SJSA1 (cell line): ENCODE measurements at regions not wholly inside any gene's neighbourhood (a gene's known extent, or its start where the extent isn't known, plus 50 kb on each side); places are given as distances from the start of the nearest gene placed in this dataset.

Experiments
- DNase-seq, 2 experiments: peaks; one replicate each; pipeline ENCODE4 v3.0.0-alpha.2; 2015 to 2020; ENCODE audit warnings: low spot score in 2 of 2, low read depth in 1 of 2
- H3K27ac ChIP-seq: fragments of 250-450 bp; sonication (Bioruptor Pico); 2 replicates; pipeline ENCODE4 v1.5.1; 2020; ENCODE audit warnings: mild to moderate bottlenecking, moderate library complexity
- H3K27me3 ChIP-seq: fragments of 250-450 bp; sonication (Bioruptor Pico); replicated peaks from 2 replicates; pipeline ENCODE4 v1.5.1; 2020; ENCODE audit warnings: mild to moderate bottlenecking, moderate library complexity
- H3K36me3 ChIP-seq: fragments of 250-450 bp; sonication (Bioruptor Pico); 2 replicates; pipeline ENCODE4 v1.5.1; 2020; ENCODE audit warnings: mild to moderate bottlenecking
- H3K4me1 ChIP-seq: fragments of 250-450 bp; sonication (Bioruptor Pico); replicated peaks from 2 replicates; pipeline ENCODE4 v1.6.1; 2021; ENCODE audit warnings: mild to moderate bottlenecking
- H3K4me3 ChIP-seq: fragments of 250-450 bp; sonication (Bioruptor Pico); 2 replicates; pipeline ENCODE4 v1.5.1; 2020; ENCODE audit warnings: mild to moderate bottlenecking
- H3K9me3 ChIP-seq: fragments of 250-450 bp; sonication (Bioruptor Pico); replicated peaks from 2 replicates; pipeline ENCODE4 v1.5.1; 2020; ENCODE audit warnings: mild to moderate bottlenecking

GRCh38 chr12:75581515-75581914, 70.1 kb upstream of the KRR1 start:
- Histone ChIP-seq H3K4me1 (peaks cover 21% of the 10 kb centered on the region), H3K27ac (no peak overlapping the region), H3K27me3 (no peaks in the 10 kb centered on the region), H3K9me3 (no peaks in the 10 kb centered on the region), H3K36me3 (no peaks in the 10 kb centered on the region), H3K4me3 (no peak overlapping the region)
- DNase-seq: no peak

GRCh38 chr12:75579552-75579951, 68.1 kb upstream of the KRR1 start:
- Histone ChIP-seq H3K27ac (no peak overlapping the region), H3K4me3 (no peak overlapping the region), H3K27me3 (no peaks in the 10 kb centered on the region), H3K9me3 (no peaks in the 10 kb centered on the region), H3K4me1 (peaks cover 1% of the 10 kb centered on the region), H3K36me3 (no peaks in the 10 kb centered on the region)
- DNase-seq: no peak

GRCh38 chr12:75578546-75578945, 67.1 kb upstream of the KRR1 start:
- DNase-seq: no peak
- Histone ChIP-seq H3K27ac (no peak overlapping the region), H3K4me3 (no peak overlapping the region), H3K27me3 (no peaks in the 10 kb centered on the region), H3K36me3 (no peaks in the 10 kb centered on the region), H3K4me1 (no peaks in the 10 kb centered on the region; the same call in 1 of the 2 replicates), H3K9me3 (no peaks in the 10 kb centered on the region)

DNA sequence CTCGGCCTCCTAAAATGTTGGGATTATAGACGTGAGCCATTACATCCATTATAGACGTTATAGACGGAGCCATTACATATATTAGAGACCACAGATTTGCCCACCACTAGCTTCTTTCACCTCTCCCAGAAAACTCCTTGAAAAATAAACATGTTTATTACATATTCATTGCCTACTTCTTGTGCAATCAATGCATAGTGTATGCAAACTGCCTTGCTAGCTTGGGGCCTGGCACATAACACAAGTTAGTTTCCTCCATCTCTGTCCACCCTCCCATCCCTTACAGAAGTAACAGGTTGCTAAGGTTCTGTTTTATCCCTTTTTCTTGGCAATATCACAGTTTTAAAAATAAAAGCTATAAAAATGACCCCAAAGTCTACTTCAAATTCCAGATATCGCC, 66.4 kb upstream of the KRR1 start:
- Histone ChIP-seq H3K4me3 (no peak overlapping the region), H3K4me1 (no peaks in the 10 kb centered on the region; the same call in 1 of the 2 replicates), H3K27ac (no peak overlapping the region), H3K27me3 (no peaks in the 10 kb centered on the region), H3K36me3 (no peaks in the 10 kb centered on the region), H3K9me3 (no peaks in the 10 kb centered on the region)
- no peak for DNase-seq

GRCh38 chr12:75571656-75572205, 60.3 kb upstream of the KRR1 start:
- H3K9me3 ChIP-seq: no peaks in the 10 kb centered on the region
- no peak overlapping the region for H3K27ac ChIP-seq
- no peaks in the 10 kb centered on the region for H3K4me1 ChIP-seq
- no peaks in the 10 kb centered on the region for H3K27me3 ChIP-seq
- H3K36me3 ChIP-seq: no peaks in the 10 kb centered on the region
- no peak for DNase-seq
- no peak overlapping the region for H3K4me3 ChIP-seq

GRCh38 chr12:75571204-75571603, 59.8 kb upstream of the KRR1 start:
- peak in 1 of 2 experiments; percentile 19 for DNase-seq
- no peaks in the 10 kb centered on the region for H3K27me3 ChIP-seq
- H3K4me1 ChIP-seq: peaks cover 3% of the 10 kb centered on the region; the same call in 1 of the 2 replicates
- no peak overlapping the region for H3K4me3 ChIP-seq
- H3K9me3 ChIP-seq: no peaks in the 10 kb centered on the region
- H3K36me3 ChIP-seq: no peaks in the 10 kb centered on the region
- no peak overlapping the region for H3K27ac ChIP-seq

DNA sequence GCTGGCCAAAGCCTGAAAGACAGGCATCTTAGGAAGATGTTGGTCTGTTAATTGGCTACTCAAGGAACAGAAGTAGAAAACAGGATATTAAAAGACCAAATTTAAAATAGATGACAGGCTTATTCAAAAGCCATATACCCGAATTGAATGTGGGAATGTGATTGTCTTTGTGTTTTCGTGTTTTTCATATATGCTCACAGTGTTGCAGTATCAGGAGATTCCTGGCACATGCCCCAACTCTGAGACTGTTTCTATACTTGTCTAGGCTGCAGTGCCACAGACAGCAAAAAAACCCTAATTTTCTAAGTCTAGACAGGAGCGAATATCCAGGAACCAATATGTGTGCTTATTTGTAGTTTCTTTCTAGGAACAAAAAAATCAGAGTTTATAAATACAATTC, 57.4 kb upstream of the KRR1 start:
- H3K9me3 ChIP-seq: peaks cover 3% of the 10 kb centered on the region; the same call in 1 of the 2 replicates
- H3K27ac ChIP-seq: no peak overlapping the region
- H3K36me3 ChIP-seq: no peaks in the 10 kb centered on the region
- H3K4me1 ChIP-seq: peaks cover 7% of the 10 kb centered on the region; the same call in 1 of the 2 replicates
- no peak for DNase-seq
- H3K27me3 ChIP-seq: no peaks in the 10 kb centered on the region
- H3K4me3 ChIP-seq: no peak overlapping the region

DNA sequence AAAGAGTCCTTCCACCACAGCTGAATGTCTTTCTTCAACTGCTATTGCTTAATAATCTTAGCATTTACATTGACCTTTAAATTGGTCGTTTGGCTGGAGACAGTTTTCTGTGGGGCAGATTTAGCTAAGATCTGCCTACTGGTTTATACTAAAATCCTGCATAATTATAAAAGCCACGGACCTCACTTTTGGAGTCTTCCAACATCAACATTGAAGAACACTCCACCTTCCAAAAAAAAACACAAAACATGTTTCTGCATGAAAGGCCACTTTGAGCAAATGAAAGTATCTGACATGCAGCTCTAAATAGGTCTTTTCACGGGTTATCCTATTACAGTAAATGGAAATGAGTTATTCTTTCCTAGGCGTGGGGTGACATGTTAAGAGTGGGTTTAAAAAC, 57.0 kb upstream of the KRR1 start:
- Histone ChIP-seq H3K27me3 (no peaks in the 10 kb centered on the region), H3K9me3 (peaks cover 3% of the 10 kb centered on the region; the same call in 1 of the 2 replicates), H3K27ac (no peak overlapping the region), H3K4me3 (no peak overlapping the region), H3K4me1 (peaks cover 7% of the 10 kb centered on the region; the same call in 1 of the 2 replicates), H3K36me3 (no peaks in the 10 kb centered on the region)
- DNase-seq: no peak

GRCh38 chr12:75565795-75566194, 54.4 kb upstream of the KRR1 start:
- Histone ChIP-seq H3K9me3 (peaks cover 3% of the 10 kb centered on the region; the same call in 1 of the 2 replicates), H3K4me1 (peaks cover 7% of the 10 kb centered on the region; the same call in 1 of the 2 replicates), H3K36me3 (no peaks in the 10 kb centered on the region), H3K27me3 (no peaks in the 10 kb centered on the region), H3K4me3 (no peak overlapping the region), H3K27ac (no peak overlapping the region)
- DNase-seq: no peak

- Histone ChIP-seq H3K4me1 (peaks cover 7% of the 10 kb centered on the region; the same call in 1 of the 2 replicates), H3K27me3 (no peaks in the 10 kb centered on the region), H3K4me3 (no peak overlapping the region), H3K27ac (no peak overlapping the region), H3K9me3 (peaks cover 3% of the 10 kb centered on the region; the same call in 1 of the 2 replicates), H3K36me3 (no peaks in the 10 kb centered on the region)
- DNase-seq: no peak
Observed at GRCh38 chr12:75564852-75565251, 53.4 kb upstream of the KRR1 start.

GRCh38 chr12:75564398-75564797, 53.0 kb upstream of the KRR1 start:
- Histone ChIP-seq H3K9me3 (peaks cover 3% of the 10 kb centered on the region; the same call in 1 of the 2 replicates), H3K27me3 (no peaks in the 10 kb centered on the region), H3K36me3 (no peaks in the 10 kb centered on the region), H3K27ac (no peak overlapping the region), H3K4me1 (peaks cover 7% of the 10 kb centered on the region; the same call in 1 of the 2 replicates), H3K4me3 (no peak overlapping the region)
- no peak for DNase-seq

DNA sequence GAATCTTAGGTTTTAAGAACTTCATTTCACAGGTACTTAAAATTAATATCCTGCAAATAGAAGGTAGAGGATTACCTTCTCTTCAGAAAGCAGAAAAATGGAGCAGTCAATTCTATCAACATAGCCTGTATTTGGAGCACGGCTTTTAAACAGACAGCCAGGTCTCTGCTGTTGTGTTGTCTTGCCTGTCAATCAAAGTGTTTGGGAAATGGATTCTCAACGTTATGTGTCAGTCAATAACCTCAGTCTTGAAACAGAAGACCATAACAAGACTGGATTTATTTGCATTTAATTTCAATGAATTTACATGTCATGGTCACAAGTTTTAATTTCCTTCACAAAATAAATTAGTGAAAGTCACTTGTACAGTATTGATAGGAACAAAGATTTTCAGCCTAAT, 51.9 kb upstream of the KRR1 start:
- Histone ChIP-seq H3K4me3 (no peak overlapping the region), H3K36me3 (no peaks in the 10 kb centered on the region), H3K27me3 (no peaks in the 10 kb centered on the region), H3K4me1 (peaks cover 7% of the 10 kb centered on the region; the same call in 1 of the 2 replicates), H3K9me3 (peaks cover 3% of the 10 kb centered on the region; the same call in 1 of the 2 replicates), H3K27ac (no peak overlapping the region)
- no peak for DNase-seq

DNA sequence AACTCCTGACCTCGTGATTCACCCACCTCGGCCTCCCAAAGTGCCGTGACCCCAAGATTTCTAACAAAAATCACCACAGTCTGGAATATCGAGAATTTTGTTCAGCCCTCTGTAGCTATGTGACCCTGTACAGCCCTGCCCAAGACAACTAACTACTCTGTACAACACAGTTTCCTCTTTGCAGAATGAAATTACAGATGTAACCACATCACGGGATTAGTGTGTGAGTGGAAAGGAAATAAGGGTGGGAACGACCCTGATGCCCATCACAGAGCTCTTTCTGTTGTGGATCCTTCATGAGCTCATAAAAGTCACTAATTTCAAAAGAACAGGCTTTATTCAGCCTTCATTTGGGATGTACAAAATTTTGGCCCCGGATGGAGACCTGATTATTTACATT, 50.5 kb upstream of the KRR1 start:
- Histone ChIP-seq H3K36me3 (no peaks in the 10 kb centered on the region), H3K27me3 (no peaks in the 10 kb centered on the region), H3K9me3 (peaks cover 3% of the 10 kb centered on the region; the same call in 1 of the 2 replicates), H3K27ac (no peak overlapping the region), H3K4me1 (peaks cover 7% of the 10 kb centered on the region; the same call in 1 of the 2 replicates), H3K4me3 (no peak overlapping the region)
- no peak for DNase-seq
